GM18867 (cell line): ENCODE measurements at regions not wholly inside any gene's neighbourhood (a gene's known extent, or its start where the extent isn't known, plus 50 kb on each side); places are given as distances from the start of the nearest gene placed in this dataset.

Experiments
- ATAC-seq: cut with Tn5 transposase; IDR thresholded peaks from one replicate; pipeline ENCODE4 v1.9.1; 2021; ENCODE audit warnings: mild to moderate bottlenecking, moderate library complexity; ENCODE audit not compliant: unreplicated experiment

GRCh38 chr20:40738976-40739375 is 49.9 kb upstream of the MAFB start:
- ATAC-seq: no peak

- no peak for ATAC-seq
Measured at GRCh38 chr20:40739841-40740240, 50.8 kb upstream of the MAFB start.

- no peak for ATAC-seq
Measured at GRCh38 chr20:40741507-40742106, 52.6 kb upstream of the MAFB start.

GRCh38 chr20:40743141-40743775 is 54.2 kb upstream of the MAFB start:
- ATAC-seq: no peak

GRCh38 chr20:40744072-40744817 is 55.2 kb upstream of the MAFB start:
- ATAC-seq: peak; percentile 50

GRCh38 chr20:40744818-40745175 is 55.8 kb upstream of the MAFB start:
- ATAC-seq: peak; percentile 32

- no peak for ATAC-seq
Measured at GRCh38 chr20:40746251-40746650, 57.2 kb upstream of the MAFB start.

- ATAC-seq: no peak
Measured at GRCh38 chr20:40748182-40748581, 59.1 kb upstream of the MAFB start.

GRCh38 chr20:40749985-40750506 is 61.0 kb upstream of the MAFB start:
- no peak for ATAC-seq

GRCh38 chr20:40750541-40751035 is 61.6 kb upstream of the MAFB start:
- no peak for ATAC-seq

GRCh38 chr20:40753472-40753871 is 64.4 kb upstream of the MAFB start:
- no peak for ATAC-seq

GRCh38 chr20:40754339-40754943 is 65.4 kb upstream of the MAFB start:
- no peak for ATAC-seq

GRCh38 chr20:40757087-40757486 is 68.1 kb upstream of the MAFB start:
- peak; percentile 46 for ATAC-seq

- no peak for ATAC-seq
Measured at GRCh38 chr20:40758790-40759189, 69.8 kb upstream of the MAFB start.

- no peak for ATAC-seq
Measured at GRCh38 chr20:40760399-40760798, 71.4 kb upstream of the MAFB start.

- no peak for ATAC-seq
Measured at GRCh38 chr20:40763646-40764295, 74.7 kb upstream of the MAFB start.

GRCh38 chr20:40765814-40766480 is 76.9 kb upstream of the MAFB start:
- no peak for ATAC-seq

GRCh38 chr20:40766790-40767614 is 78.0 kb upstream of the MAFB start:
- no peak for ATAC-seq

- ATAC-seq: no peak
Measured at GRCh38 chr20:40767615-40767924, 78.5 kb upstream of the MAFB start.

- no peak for ATAC-seq
Measured at GRCh38 chr20:40768105-40768504, 79.1 kb upstream of the MAFB start.
